NCI-H82 (cell line): ENCODE measurements at regions not wholly inside any gene's neighbourhood (a gene's known extent, or its start where the extent isn't known, plus 50 kb on each side); places are given as distances from the start of the nearest gene placed in this dataset.

Experiments
- DNase-seq: peaks from one replicate; lab custom pipeline; 2025; lab: John Stamatoyannopoulos, UW

DNA sequence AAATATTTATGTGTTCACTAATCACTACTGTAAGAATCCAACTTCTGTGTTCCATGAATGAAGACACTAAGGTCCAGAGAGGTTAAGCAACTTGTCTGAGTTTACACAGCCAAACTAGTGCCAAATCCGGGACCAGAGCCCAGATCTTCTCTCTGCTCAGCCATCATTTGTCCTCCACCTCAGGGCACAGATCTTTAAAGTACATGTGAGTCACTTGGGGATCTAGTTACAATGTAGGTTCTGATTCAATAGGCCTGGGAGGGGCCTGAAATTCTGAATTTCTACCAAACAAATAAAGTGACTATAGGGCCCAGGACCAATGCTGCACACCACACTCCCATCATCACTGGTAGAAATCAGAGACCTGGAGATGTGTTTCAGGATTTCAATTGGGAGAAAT lies 162.9 kb downstream of the GXYLT1 start:
- DNase-seq, result no peak

DNA sequence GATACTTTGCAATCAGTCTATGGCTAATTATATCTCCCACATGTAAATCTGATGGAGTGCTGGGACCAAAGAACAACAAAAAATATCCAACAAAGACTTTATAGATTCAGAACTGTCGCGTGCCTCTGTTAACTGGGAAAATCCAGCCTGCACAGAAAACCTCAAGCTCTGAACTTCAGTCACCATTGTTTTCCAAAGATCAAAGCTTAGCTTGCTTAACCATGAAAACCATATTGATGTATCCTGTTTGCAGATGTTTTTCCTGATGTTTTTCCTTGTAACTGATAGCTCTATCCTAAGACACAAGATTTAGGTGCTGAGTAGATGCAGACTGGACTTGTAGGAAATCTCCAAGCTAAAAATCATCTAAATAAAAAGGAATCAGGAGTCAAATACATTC lies 163.7 kb downstream of the GXYLT1 start:
- DNase-seq, result no peak

DNA sequence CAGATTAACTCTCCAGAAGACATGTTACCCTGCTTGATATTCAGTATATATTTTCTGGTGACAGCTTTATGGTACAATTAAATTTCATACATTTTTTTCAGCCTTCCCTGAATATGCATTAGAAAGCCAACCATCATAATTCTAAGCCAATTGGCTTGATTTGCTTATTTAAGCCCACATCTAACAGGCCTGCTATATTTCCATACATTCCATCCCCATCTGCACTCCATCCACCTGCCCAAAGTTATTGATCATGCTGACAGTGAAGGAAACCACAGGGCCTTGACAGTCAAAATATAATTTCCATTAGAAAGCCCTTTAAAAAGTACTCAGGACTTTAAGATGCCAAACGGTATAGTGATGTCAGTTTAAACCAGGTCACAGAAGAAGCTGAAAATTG lies 164.3 kb downstream of the GXYLT1 start:
- DNase-seq, result no peak

- no peak for DNase-seq
These were observed 165.1 kb downstream of the GXYLT1 start for GRCh38 chr12:41979574-41979973.

- DNase-seq, result no peak
These were observed 172.1 kb downstream of the GXYLT1 start for GRCh38 chr12:41972598-41972997.

DNA sequence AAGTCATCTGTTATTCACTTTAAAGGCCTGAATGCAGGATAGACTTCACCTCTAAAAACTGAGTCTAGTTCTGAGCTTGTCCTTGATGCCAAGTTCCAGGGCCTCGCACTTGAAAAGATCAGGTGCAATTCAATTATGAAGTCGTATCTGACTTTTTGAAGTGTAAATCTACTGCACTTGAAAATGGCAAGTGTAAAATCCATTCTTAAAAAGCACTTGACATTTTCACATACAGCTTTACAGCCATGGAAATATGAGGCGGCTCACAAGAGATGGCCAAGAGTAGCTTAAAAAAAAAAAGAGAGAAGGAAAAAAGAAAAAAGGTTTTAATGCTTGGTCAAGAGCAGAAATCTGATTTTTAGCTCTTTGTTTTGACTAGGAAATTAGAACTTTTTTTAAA lies 172.5 kb downstream of the GXYLT1 start:
- no peak for DNase-seq

GRCh38 chr12:41970744-41971143 lies 173.9 kb downstream of the GXYLT1 start:
- DNase-seq, result no peak

DNA sequence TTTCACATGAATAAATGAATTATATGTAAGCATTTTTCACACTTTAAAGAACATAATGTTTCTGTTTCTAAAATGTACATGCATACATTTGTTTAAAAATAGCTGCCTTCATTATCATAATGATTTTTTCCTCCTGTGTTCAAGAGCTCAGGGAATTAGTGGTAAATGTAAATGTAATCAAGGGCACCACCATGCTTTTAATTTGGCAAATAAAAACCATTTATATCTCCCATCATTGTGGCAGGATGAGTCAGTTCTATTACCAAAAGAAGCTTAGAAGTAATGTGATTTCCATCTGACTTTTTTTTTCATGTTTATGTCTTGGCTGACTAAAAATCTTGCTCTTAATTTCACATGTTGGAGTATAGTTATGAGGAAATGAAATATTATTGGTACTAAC lies 176.1 kb downstream of the GXYLT1 start:
- peak; percentile 32 for DNase-seq

DNA sequence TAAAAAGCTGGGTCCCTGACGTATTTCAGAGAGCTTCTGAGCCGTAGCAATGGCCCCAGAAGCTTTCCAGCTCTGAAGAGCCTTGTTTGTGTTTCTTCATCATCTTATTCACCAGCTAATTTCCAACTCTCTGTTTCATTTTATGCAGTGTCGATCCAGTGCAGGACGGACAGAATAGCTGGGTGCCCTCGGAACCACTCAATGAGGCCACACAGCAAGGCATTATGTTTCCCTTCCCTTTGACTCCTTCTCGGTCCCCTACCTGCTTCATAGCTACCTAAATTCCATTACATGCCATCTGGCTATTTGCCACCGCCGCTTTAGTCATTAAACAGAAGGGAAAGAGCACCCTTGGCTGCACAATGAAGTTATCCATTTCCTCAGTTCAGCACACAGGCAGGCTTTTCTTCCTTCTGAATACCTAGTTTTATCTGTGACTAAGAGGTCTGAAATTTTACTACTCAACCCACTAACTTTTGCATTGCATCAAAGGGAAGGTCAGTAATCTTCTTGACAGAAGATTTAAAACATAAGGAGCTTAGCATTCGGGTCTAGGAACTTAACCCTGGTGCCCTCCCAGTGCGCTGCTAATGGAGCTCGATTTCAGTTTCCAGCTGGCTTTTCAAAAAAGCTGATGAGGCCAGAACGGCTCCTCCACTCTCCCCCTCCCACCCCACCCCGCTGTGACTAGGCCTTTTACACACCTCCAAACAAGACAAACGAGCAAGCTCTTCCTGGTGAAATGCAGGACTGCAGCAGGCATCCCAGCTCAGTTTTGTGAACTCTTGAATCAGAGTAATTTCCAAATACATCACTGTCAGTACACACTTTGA lies 176.8 kb downstream of the GXYLT1 start:
- peak; percentile 98 for DNase-seq

- DNase-seq, result no peak
These were observed 177.8 kb downstream of the GXYLT1 start for GRCh38 chr12:41966916-41967315.

GRCh38 chr12:41966001-41966400 lies 178.7 kb downstream of the GXYLT1 start:
- no peak for DNase-seq

GRCh38 chr12:41963398-41963797 lies 181.3 kb downstream of the GXYLT1 start:
- DNase-seq, result no peak

DNA sequence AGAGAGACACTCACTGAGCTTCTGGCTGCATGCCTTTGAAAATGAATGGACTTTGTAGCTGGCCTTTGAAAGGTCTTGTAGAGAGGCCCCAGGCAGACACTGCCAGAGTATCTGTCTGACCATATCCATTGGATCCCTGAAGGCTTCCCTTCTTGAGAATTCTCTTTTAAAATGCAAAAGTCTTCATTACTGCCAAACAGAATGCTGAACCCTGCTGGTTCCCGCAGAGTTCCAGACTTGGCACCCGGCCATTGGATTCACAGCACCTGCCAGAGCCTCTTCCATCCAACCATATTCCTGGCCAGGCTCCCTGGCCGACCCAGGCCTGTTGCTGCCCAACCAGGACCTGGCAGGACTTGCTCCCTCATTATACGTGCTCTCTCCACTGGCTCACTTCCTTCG lies 182.5 kb downstream of the GXYLT1 start:
- DNase-seq, result no peak

- no peak for DNase-seq
These were observed 185.4 kb downstream of the GXYLT1 start for GRCh38 chr12:41959271-41959670.

DNA sequence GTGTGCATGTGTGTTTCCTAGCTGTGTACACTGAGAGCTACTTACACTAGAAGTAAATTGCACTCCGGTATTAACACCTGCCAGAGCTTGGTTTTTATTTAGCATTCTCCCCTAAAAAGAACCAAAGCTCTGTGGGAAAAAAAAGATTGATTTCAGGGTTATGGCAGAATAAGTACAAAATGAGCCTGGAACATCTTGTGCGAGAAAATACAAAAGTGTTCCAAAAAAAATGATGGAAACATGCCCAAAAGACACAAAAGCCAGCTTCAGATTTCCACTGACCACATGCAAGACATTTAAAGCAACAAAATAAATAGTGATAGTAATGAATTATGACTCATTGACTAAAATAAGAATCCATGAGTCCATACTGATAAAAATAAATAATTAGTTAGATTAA lies 188.3 kb downstream of the GXYLT1 start:
- DNase-seq, result no peak

DNA sequence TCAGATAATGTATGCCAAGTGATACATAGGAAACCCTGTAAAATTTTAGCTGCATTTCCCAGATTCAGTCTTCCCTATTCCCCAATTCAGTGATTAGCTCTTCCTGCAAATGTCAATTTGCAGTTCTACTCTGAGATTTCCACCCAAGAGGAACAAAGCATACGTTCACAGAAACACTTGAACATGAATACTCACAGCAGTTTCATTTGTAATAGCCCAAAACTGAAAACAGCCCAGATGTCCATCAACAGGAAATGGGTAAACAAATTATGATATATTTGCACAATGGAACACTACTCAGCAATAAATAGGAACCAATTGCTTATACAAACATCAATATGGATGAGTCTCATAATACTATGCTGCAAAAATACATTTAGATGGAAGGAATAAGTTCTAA lies 194.2 kb downstream of the GXYLT1 start:
- DNase-seq, result no peak

- DNase-seq, result no peak
These were observed 198.6 kb downstream of the GXYLT1 start for GRCh38 chr12:41946106-41946505.

- DNase-seq, result no peak
These were observed 200.5 kb downstream of the GXYLT1 start for GRCh38 chr12:41944216-41944615.

- DNase-seq, result no peak
These were observed 201.0 kb downstream of the GXYLT1 start for GRCh38 chr12:41943671-41944070.

DNA sequence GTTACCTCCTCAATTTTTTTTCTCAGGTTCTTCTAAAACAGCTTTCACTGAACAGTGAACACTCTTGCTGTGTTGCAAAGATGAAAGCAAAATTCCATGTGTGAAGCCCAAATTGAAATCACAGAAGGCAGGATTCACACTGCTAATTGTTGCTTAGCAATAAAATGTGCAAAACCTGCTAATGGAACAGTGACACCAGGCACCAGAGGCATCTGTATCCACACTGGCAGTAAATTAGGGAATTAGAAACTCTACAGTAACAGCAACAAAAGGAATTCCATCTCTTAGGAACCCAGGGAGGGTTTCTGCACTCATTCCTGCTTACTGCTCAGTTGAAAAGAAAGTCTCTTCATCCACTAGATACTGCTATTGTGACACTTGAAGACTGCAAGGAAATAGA lies 202.3 kb downstream of the GXYLT1 start:
- no peak for DNase-seq

- DNase-seq, result no peak
These were observed 203.6 kb downstream of the GXYLT1 start for GRCh38 chr12:41941079-41941478.

GRCh38 chr12:41940571-41940970 lies 204.1 kb downstream of the GXYLT1 start:
- no peak for DNase-seq

DNA sequence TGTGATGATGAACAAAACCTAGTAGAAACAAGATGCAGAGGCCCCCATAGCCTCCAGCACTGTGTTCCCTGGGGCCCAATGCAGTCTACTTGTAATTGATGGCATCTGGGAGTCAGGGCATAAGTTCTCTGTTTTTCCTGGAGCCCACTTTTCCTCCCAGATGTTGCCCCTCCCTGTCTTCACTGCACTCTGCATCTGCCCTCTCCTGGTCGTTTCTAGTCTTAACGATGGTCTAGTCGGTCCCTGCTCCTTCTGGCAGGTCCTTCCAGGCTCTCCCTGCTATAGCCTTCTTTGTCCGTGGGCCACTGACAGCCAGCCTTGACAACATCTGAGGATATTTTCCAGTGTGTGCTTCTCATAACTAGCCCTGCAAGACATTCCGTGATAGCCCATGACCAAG lies 208.3 kb downstream of the GXYLT1 start:
- DNase-seq, result no peak

DNA sequence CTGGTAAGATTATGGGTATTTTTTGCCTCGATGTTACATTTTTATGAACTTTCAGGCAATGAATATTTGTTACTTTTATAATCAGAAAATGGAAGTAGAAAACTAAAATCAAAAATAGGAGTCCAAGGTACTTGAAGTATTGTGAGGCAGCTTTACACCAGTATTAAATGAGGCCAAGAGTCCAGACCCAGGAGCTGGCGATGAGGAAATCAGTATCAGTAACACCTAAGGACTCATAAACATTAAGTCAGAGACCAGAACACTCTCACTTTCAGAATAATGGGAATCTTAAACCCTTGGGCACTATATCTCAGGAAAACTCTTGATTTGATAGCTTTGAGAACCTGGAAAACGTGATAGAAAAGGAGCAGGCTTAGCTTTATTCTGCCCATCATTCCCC lies 208.8 kb downstream of the GXYLT1 start:
- no peak for DNase-seq
